Gastroesophageal sphincter (tissue), 4 donors: ENCODE measurements at regions not wholly inside any gene's neighbourhood (a gene's known extent, or its start where the extent isn't known, plus 50 kb on each side); places are given as distances from the start of the nearest gene placed in this dataset.

Source experiments
- ATAC-seq: fragments of 150-250 bp; one replicate; pipeline ENCODE4 v1.9.1; 2016; ENCODE audit warnings: mild to moderate bottlenecking, moderate library complexity
- H3K27ac ChIP-seq, 4 donors: fragments of 200-600 bp; sonication (generic) in 3 of 4; 1 replicate in 3 of 4; 2 replicates in 1 of 4; pipeline ENCODE4 v1.5.1; 2016 to 2019
- H3K27me3 ChIP-seq: fragments of 200-600 bp; sonication (generic); one replicate; pipeline ENCODE4 v1.5.1; 2019
- H3K36me3 ChIP-seq, 2 donors: fragments of 200-600 bp; sonication (generic); one replicate each; pipeline ENCODE4 v1.5.1; 2019; ENCODE audit warnings: control low read depth in 1 of 2
- H3K4me1 ChIP-seq, 3 donors: fragments of 200-600 bp; sonication (generic); 1 replicate in 2 of 3; 2 replicates in 1 of 3; pipeline ENCODE4 v1.5.1; 2016 to 2019; ENCODE audit warnings: control low read depth in 2 of 3
- H3K4me3 ChIP-seq, 2 donors: fragments of 200-600 bp; sonication (generic); one replicate each; pipeline ENCODE4 v1.5.1; 2019; ENCODE audit warnings: mild to moderate bottlenecking in 1 of 2, moderate library complexity in 1 of 2
- H3K9me3 ChIP-seq, 3 donors: fragments of 200-600 bp; sonication (generic); one replicate each; pipeline ENCODE4 v1.5.1; 2017 to 2019; ENCODE audit warnings: control low read depth in 2 of 3
- EP300 ChIP-seq: sonication (generic); formaldehyde crosslinking; IDR thresholded peaks from one replicate; pipeline ENCODE4 v1.6.1; 2017; ENCODE audit warnings: antibody characterized with exemption, mild to moderate bottlenecking
- POLR2A ChIP-seq, 2 donors: fragments of 450-650 bp; IDR thresholded peaks; one replicate each; pipeline ENCODE4 v1.6.1; 2017; ENCODE audit warnings: antibody characterized with exemption in 2 of 2, mild to moderate bottlenecking in 2 of 2, moderate library complexity in 1 of 2
- POLR2AphosphoS5 ChIP-seq: sonication (generic); formaldehyde crosslinking; IDR thresholded peaks from one replicate; pipeline ENCODE4 v1.6.1; 2017; ENCODE audit warnings: antibody characterized with exemption
- WGBS, 2 donors: methylation state at CpG; one replicate each; pipeline ENCODE4 v1.1.5; 2018; ENCODE audit warnings: low coverage in 1 of 2; 5-methylcytosine and 5-hydroxymethylcytosine counted together
- TF ChIP-seq, protein P1 (sequence below), 4 experiments: fragments of 200-600 bp in 2 of 4; fragments of 450-650 bp in 2 of 4; sonication (generic) in 1 of 4; IDR thresholded peaks; one replicate each; pipeline ENCODE4 v1.5.1; 2017 to 2019; ENCODE audit warnings: antibody characterized with exemption in 4 of 4, mild to moderate bottlenecking in 2 of 4, moderate library complexity in 2 of 4

DNA sequence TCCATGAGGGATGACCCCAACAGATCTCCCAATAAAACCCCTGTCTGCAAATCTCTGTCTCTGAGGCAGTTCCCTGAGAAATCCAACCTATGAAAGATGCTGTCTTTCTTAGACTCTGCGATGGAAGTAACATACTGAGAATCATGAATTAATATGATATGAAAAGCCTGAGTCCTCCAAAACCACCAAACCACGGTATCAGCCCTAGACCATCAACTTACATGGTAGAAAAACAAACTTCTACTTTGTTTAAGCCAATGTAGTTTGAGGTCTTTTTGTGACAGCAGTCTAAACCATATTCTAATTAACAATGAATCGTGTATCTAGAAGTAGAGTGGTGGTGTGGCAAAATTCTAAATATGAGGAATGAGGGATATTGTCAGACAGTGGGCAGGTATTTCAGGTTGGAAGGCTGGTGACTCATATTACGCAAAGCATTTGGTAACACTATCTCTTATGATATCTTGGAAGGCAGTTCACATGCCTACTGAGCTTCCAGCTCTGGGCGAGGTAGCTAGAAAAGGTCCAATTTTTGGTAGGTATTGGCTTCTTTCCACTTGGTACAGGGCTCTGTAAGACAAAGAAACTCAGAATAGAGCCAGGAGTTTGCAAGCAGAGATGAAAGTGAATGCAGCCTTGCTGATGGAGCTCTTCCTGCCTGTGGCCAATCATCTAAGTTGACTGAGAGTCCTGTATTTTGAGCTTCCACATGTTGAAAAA, 215.8 kb downstream of the ZFP36L2 start:
- no peak overlapping the region for H3K4me3 ChIP-seq
- no peaks in the 10 kb centered on the region for H3K27me3 ChIP-seq
- TF ChIP-seq, protein P1, sequence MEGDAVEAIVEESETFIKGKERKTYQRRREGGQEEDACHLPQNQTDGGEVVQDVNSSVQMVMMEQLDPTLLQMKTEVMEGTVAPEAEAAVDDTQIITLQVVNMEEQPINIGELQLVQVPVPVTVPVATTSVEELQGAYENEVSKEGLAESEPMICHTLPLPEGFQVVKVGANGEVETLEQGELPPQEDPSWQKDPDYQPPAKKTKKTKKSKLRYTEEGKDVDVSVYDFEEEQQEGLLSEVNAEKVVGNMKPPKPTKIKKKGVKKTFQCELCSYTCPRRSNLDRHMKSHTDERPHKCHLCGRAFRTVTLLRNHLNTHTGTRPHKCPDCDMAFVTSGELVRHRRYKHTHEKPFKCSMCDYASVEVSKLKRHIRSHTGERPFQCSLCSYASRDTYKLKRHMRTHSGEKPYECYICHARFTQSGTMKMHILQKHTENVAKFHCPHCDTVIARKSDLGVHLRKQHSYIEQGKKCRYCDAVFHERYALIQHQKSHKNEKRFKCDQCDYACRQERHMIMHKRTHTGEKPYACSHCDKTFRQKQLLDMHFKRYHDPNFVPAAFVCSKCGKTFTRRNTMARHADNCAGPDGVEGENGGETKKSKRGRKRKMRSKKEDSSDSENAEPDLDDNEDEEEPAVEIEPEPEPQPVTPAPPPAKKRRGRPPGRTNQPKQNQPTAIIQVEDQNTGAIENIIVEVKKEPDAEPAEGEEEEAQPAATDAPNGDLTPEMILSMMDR (IDR thresholded peaks at IDR 0.05), result no peak
- TF ChIP-seq EP300 (no peak), POLR2A (IDR thresholded peaks at IDR 0.05) (no peak), POLR2AphosphoS5 (no peak)
- no peak overlapping the region for H3K27ac ChIP-seq
- WGBS, 2 donors, result 94 to 100% methylated on average over 2 to 5 of the region's 5 CpGs
- H3K36me3 ChIP-seq, result no peaks in the 10 kb centered on the region
- ATAC-seq, result no peak
- no peaks in the 10 kb centered on the region for H3K4me1 ChIP-seq
- no peaks in the 10 kb centered on the region for H3K9me3 ChIP-seq

DNA sequence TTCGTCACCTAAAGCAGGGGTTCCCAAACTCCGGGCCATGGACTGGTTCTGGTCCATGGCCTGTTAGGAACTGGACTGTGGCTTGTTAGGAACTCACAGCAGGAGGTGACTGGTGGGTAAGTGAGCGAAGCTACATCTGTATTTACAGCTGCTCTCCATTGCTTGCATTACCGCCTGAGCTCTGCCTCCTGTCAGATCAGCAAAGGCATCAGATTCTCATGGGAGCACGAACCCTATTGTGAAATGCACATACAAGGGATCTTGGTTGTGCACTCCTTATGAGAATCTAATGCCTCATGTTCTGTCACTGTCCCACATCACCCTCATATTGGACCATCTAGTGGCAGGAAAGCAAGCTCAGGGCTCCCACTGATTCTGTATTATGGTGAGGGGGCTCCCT, 217.0 kb downstream of the ZFP36L2 start:
- ATAC-seq, result no peak
- WGBS, 2 donors, result no CpG with 5 or more reads among the region's 5 CpGs

DNA sequence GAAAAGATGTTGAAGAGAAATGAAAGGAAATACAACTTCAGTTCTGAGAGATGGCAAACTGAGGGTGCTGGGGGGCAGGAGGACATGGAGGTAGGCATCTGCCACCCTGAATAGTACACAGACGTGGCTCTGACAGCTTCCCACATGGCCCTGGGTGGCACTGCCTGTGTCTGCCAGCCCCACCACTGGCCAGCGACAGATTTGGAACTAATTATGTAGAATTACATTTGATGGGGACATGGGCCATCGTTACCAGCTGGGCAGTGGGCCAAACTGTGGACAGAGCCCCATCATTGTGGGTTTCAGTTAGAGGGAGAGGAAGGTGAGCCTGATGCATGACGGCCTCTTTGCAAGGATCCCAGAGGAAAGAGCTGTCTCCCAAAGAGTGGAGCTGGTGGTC, 216.0 kb upstream of the HAAO start:
- Histone ChIP-seq H3K4me1 (no peaks in the 10 kb centered on the region), H3K27me3 (no peaks in the 10 kb centered on the region), H3K9me3 (no peaks in the 10 kb centered on the region), H3K4me3 (no peak overlapping the region), H3K27ac (no peak overlapping the region), H3K36me3 (no peaks in the 10 kb centered on the region)
- no peak for ATAC-seq
- WGBS, 2 donors, result 70 to 79% methylated on average over 2 to 3 of the region's 4 CpGs
- TF ChIP-seq, protein P1 (IDR thresholded peaks at IDR 0.05), result no peak
- TF ChIP-seq POLR2AphosphoS5 (no peak), POLR2A (IDR thresholded peaks at IDR 0.05) (no peak), EP300 (no peak)

More for the DNA sequence above, 217.0 kb downstream of the ZFP36L2 start:
- H3K4me3 ChIP-seq, result no peak overlapping the region
- H3K27ac ChIP-seq, result no peak overlapping the region
- no peaks in the 10 kb centered on the region for H3K9me3 ChIP-seq
- no peaks in the 10 kb centered on the region for H3K4me1 ChIP-seq
- TF ChIP-seq EP300, result no peak
- TF ChIP-seq, protein P1 (IDR thresholded peaks at IDR 0.05), result no peak
- no peak for TF ChIP-seq POLR2A (IDR thresholded peaks at IDR 0.05)
- no peak for TF ChIP-seq POLR2AphosphoS5
- H3K36me3 ChIP-seq, result no peaks in the 10 kb centered on the region
- H3K27me3 ChIP-seq, result no peaks in the 10 kb centered on the region

DNA sequence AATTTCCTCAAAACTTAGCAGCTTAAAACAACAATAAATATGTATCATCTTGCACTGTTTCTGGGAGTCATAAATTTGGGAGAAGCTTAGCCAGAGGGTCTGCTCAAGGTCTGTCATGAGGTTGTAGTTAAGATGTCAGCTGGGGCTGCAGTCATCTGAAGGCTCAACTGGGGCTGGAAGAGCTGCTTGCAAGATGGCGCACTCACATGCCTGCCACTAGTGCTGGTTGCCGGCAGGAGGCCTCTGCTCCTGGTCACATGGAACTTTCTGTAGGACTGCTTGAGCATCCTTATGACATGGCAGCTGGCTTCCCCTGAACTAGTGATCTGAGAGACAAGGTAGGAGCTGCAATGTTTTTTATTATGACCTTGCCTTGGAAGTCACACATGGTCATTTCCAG, 215.5 kb upstream of the HAAO start:
- WGBS, 2 donors, result no CpG with 5 or more reads among the region's 2 CpGs
- Histone ChIP-seq H3K36me3 (no peaks in the 10 kb centered on the region), H3K27ac (no peak overlapping the region), H3K27me3 (no peaks in the 10 kb centered on the region), H3K4me1 (no peaks in the 10 kb centered on the region), H3K4me3 (no peak overlapping the region), H3K9me3 (no peaks in the 10 kb centered on the region)
- no peak for ATAC-seq
- TF ChIP-seq, protein P1 (IDR thresholded peaks at IDR 0.05), result no peak
- no peak for TF ChIP-seq POLR2AphosphoS5
- TF ChIP-seq EP300, result no peak
- no peak for TF ChIP-seq POLR2A (IDR thresholded peaks at IDR 0.05)

DNA sequence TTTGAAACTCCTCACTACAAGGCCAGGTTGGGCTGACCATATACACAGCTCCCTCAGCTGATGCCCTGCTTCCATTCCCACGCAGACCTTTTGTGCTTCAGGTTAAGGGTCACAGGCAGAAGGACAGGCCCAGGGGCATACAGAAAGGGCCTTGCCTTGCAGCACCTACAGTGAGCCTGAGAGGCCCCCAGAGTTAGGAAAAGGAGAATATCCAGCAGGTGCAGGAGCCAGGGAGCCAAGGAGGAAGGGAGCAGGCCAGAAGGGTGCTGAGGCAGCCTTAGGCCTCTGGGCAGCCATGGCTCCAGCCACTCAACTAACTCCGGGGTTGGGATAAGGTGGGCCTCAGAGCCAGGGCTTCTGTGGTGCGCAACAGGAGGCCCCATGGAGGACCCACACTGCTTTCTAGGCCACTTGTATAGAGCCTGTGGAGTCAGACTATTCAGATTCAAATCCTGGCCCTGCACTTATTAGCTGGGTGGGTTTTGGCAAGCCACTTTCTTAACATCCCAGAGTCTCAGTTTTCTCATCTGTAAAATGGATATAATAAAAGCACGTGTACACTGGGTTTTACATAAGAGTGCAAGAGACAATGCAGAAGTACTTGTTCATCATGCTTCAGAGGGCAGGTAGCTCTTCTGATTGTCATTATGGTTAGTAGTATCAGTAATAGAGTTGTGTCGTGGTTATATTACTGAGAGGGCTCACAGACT, 214.6 kb upstream of the HAAO start:
- Histone ChIP-seq H3K4me3 (no peak overlapping the region), H3K27ac (no peak overlapping the region), H3K27me3 (no peaks in the 10 kb centered on the region), H3K36me3 (no peaks in the 10 kb centered on the region), H3K9me3 (no peaks in the 10 kb centered on the region), H3K4me1 (no peaks in the 10 kb centered on the region)
- TF ChIP-seq EP300, result no peak
- TF ChIP-seq, protein P1 (IDR thresholded peaks at IDR 0.05), result no peak
- no peak for TF ChIP-seq POLR2A (IDR thresholded peaks at IDR 0.05)
- TF ChIP-seq POLR2AphosphoS5, result no peak
- no peak for ATAC-seq
- 92 to 100% methylated on average over 1 to 4 of the region's 5 CpGs for WGBS, 2 donors
